ENCODE measurements at regions not wholly inside any gene's neighbourhood (a gene's known extent, or its start where the extent isn't known, plus 50 kb on each side); places are given as distances from the start of the nearest gene placed in this dataset.

DNA sequence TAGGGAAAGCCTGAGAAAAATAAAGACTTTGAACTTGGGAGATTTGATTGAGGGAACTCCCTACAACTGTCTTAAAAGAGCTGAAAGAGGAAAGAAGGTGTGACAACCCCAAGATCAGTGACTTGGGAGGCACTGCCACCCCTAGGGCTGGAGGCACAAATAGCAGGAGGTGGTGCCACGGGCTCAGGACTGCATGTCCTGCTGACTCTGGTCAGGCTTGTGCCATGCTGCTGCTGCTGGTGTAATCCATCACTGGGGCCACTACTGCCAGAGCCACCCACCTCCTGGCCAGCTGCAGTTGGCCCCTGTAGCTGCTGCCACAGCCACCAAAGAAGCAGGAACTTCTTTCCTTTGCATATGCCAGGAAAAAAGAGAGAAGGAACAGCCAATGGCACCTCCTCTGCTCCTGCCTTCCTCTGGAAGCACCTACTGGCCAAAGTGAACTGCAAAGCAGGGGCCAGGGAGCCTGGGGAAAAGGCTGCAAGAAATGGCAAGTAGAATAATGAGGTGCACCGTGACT lies 730.3 kb downstream of the PTPRU start:
- 39 to 70% (median 58%) methylated on average over 2 of the region's 2 CpGs for WGBS, 5 donors

DNA sequence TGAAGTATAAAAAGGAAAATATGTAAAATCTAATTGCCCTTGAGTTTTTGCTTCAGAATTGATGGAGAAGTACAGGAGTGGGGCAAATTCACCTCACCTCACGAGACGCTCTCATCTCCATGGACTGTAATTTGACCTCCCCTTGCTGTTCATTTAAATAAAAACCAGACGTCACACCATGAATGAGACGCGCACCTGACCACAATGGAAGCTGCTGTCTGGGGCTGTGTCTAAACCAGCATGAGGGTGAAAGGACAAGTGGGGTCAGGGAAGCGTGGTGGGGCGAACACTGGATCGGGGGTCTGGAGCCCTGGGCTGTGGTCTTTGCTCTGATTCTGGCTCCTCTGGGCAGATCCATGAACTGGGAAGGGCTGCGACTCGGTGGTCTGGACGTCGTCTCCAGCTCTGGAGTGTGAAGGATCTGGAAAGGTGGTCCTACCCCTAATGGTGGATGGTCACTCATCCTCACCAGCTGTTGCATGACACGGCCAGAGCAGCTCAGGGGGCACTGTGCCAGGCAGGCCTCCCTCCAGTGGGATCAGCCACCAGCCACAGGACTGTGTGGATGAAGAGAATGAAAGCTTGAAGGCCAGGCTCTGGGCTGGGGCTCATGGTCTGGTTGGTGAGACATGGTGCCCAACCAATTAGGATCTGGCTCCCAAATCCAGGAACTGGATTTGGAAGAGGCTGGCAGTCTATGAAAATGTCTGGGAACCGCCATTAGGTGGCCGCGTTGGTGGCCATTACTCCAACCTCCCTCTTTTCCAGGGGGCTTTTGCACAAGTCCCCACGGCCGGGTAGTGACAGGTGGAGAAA lies 728.6 kb downstream of the PTPRU start:
- no peak for DNase-seq
- WGBS, 5 donors = 73 to 88% (median 80%) methylated on average over 15 to 18 of the region's 18 CpGs
- intact Hi-C loops (cut with DNase I; ENCODE audit: low total_unique reads) = no loop called here
- H3K9me3 ChIP-seq = peaks cover 0 to 7% (median 0%) of the 10 kb centered on the region in 8 donors
- H3K27me3 ChIP-seq (replicated peaks in 1 of 7) = peaks cover 0 to 78% (median 0%) of the 10 kb centered on the region in 7 donors
- no peak overlapping the region for H3K4me3 ChIP-seq
- TF ChIP-seq POLR2A (IDR thresholded peaks at IDR 0.05) = no peak
- TF ChIP-seq POLR2AphosphoS5 (IDR thresholded peaks at IDR 0.05) = no peak
- TF ChIP-seq, protein P1, sequence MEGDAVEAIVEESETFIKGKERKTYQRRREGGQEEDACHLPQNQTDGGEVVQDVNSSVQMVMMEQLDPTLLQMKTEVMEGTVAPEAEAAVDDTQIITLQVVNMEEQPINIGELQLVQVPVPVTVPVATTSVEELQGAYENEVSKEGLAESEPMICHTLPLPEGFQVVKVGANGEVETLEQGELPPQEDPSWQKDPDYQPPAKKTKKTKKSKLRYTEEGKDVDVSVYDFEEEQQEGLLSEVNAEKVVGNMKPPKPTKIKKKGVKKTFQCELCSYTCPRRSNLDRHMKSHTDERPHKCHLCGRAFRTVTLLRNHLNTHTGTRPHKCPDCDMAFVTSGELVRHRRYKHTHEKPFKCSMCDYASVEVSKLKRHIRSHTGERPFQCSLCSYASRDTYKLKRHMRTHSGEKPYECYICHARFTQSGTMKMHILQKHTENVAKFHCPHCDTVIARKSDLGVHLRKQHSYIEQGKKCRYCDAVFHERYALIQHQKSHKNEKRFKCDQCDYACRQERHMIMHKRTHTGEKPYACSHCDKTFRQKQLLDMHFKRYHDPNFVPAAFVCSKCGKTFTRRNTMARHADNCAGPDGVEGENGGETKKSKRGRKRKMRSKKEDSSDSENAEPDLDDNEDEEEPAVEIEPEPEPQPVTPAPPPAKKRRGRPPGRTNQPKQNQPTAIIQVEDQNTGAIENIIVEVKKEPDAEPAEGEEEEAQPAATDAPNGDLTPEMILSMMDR (IDR thresholded peaks at IDR 0.05 in 8 of 11, conservative IDR thresholded peaks at IDR 0.05 in 3 of 11) = no peak
- no peak overlapping the region for H3K27ac ChIP-seq
- no peaks in the 10 kb centered on the region for H3K36me3 ChIP-seq
- no peaks in the 10 kb centered on the region for H3K4me1 ChIP-seq

More for the DNA sequence above, 730.3 kb downstream of the PTPRU start:
- no peak for DNase-seq
- TF ChIP-seq, protein P1 (IDR thresholded peaks at IDR 0.05 in 8 of 11, conservative IDR thresholded peaks at IDR 0.05 in 3 of 11) = no peak
- TF ChIP-seq POLR2A (IDR thresholded peaks at IDR 0.05) (no peak), POLR2AphosphoS5 (IDR thresholded peaks at IDR 0.05) (no peak)
- Histone ChIP-seq H3K9me3 (peaks cover 0 to 7% (median 0%) of the 10 kb centered on the region in 8 donors), H3K4me3 (no peak overlapping the region), H3K27ac (no peak overlapping the region), H3K4me1 (no peaks in the 10 kb centered on the region), H3K36me3 (no peaks in the 10 kb centered on the region), H3K27me3 (replicated peaks in 1 of 7) (peaks cover 0 to 75% (median 0%) of the 10 kb centered on the region in 7 donors)
- intact Hi-C loops (cut with DNase I; ENCODE audit: low total_unique reads) = no loop called here

DNA sequence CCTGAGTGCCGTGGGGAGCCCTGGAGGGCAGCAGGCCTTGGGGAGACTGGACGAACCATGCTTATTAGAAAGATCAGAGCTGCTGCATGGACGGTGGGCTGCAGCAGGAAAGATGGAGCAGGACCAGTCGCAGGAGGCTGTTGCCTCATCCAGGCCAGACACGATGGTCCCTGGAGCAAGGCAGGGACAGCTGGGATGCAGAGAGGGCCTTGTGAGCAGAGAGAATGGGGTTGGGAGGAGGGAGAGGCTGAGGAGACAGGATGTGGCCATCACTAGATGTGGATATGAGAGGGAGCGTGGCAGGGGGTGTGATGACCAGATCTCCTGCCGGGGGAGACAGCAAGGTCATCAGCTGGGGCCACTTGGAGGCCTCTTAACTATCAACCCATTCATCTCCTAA lies 727.6 kb downstream of the PTPRU start:
- 67 to 85% (median 73%) methylated on average over 7 of the region's 7 CpGs for WGBS, 5 donors
- Histone ChIP-seq H3K4me3 (no peak overlapping the region), H3K36me3 (no peaks in the 10 kb centered on the region), H3K27ac (no peak overlapping the region), H3K9me3 (peaks cover 0 to under 1% (median 0%) of the 10 kb centered on the region in 8 donors), H3K27me3 (replicated peaks in 1 of 7) (peaks cover 0 to 71% (median 0%) of the 10 kb centered on the region in 7 donors), H3K4me1 (no peaks in the 10 kb centered on the region)
- no peak for DNase-seq
- TF ChIP-seq, protein P1 (IDR thresholded peaks at IDR 0.05 in 8 of 11, conservative IDR thresholded peaks at IDR 0.05 in 3 of 11) = no peak
- no peak for TF ChIP-seq POLR2AphosphoS5 (IDR thresholded peaks at IDR 0.05)
- TF ChIP-seq POLR2A (IDR thresholded peaks at IDR 0.05) = no peak
- intact Hi-C loops (cut with DNase I; ENCODE audit: low total_unique reads) = no loop called here

DNA sequence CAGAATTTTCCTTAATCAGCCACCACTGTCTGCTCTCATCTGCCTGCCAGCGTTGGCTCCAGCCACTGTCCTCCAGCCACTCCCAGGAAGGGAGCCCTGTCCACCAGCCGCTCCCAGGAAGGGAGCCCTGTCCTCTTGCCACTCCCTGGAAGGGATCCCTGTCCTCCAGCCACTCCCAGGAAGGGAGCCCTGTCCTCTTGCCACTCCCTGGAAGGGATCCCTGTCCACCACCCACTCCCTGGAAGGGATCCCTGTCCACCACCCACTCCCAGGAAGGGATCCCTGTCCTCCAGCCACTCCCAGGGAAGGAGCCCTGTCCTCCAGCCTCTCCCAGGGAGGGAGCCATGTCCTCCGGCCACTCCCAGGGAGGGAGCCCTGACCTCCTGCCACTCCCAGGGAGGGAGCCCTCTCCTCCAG lies 726.5 kb downstream of the PTPRU start:
- Histone ChIP-seq H3K36me3 (no peaks in the 10 kb centered on the region), H3K9me3 (no peaks in the 10 kb centered on the region), H3K27ac (no peak overlapping the region), H3K27me3 (replicated peaks in 1 of 7) (peaks cover 0 to 71% (median 0%) of the 10 kb centered on the region in 7 donors), H3K4me3 (no peak overlapping the region), H3K4me1 (no peaks in the 10 kb centered on the region)
- intact Hi-C loops (cut with DNase I; ENCODE audit: low total_unique reads) = no loop called here
- TF ChIP-seq, protein P1 (IDR thresholded peaks at IDR 0.05 in 8 of 11, conservative IDR thresholded peaks at IDR 0.05 in 3 of 11) = no peak
- TF ChIP-seq POLR2AphosphoS5 (IDR thresholded peaks at IDR 0.05) (no peak), POLR2A (IDR thresholded peaks at IDR 0.05) (no peak)
- DNase-seq = no peak
- WGBS, 5 donors = 50 to 67% (median 53%) methylated on average over 3 of the region's 3 CpGs

Measured in spleen (tissue), 11 donors.